Naive thymus-derived CD4-positive, alpha-beta T cell (primary cell): ENCODE measurements at regions not wholly inside any gene's neighbourhood (a gene's known extent, or its start where the extent isn't known, plus 50 kb on each side); places are given as distances from the start of the nearest gene placed in this dataset.

Source experiments
- ATAC-seq: fragments of 150-1000 bp; cut with Tn5 transposase; 2 replicates; pipeline ENCODE4 v1.10.0; 2021; ENCODE audit warnings: mild to moderate bottlenecking, moderate library complexity
- CTCF ChIA-PET: fragments of 350-600 bp; sonication (Branson Sonifier 250); formaldehyde crosslinking; loops from one replicate; lab custom pipeline; 2021; ENCODE audit warnings: antibody characterized with exemption; lab: Charles Lee
- POLR2A ChIA-PET: fragments of 350-600 bp; sonication (Branson Sonifier 250); formaldehyde crosslinking; loops from one replicate; lab custom pipeline; 2021; ENCODE audit warnings: antibody characterized with exemption, inconsistent platforms; lab: Charles Lee
- DNase-seq, 9 donors: peaks; one replicate each; pipeline versions ENCODE4 v3.0.0 to v3.0.0-alpha.2; 2020 to 2022; ENCODE audit warnings: mixed read lengths in 1 of 9
- H3K27ac ChIP-seq: one replicate; pipeline ENCODE4 v1.7.0; 2013; ENCODE audit warnings: mild to moderate bottlenecking, low read depth, low read length, moderate library complexity
- H3K27me3 ChIP-seq, 2 donors: one replicate each; pipeline ENCODE4 v1.7.0; 2013; ENCODE audit warnings: low read length in 2 of 2, mild to moderate bottlenecking in 2 of 2, moderate library complexity in 2 of 2; ENCODE audit not compliant: control insufficient read depth in 2 of 2, insufficient read depth in 2 of 2
- H3K36me3 ChIP-seq, 3 experiments: 1 replicate in 2 of 3; 2 replicates in 1 of 3; pipeline ENCODE4 v1.7.0; 2013; ENCODE audit warnings: low read length in 3 of 3, mild to moderate bottlenecking in 3 of 3, moderate library complexity in 1 of 3; ENCODE audit not compliant: insufficient read depth in 3 of 3, control insufficient read depth in 2 of 3
- H3K4me1 ChIP-seq, 2 donors: one replicate each; pipeline ENCODE4 v1.7.0; 2013; ENCODE audit warnings: low read length in 2 of 2, mild to moderate bottlenecking in 2 of 2, moderate library complexity in 1 of 2; ENCODE audit not compliant: control insufficient read depth in 2 of 2, insufficient read depth in 2 of 2
- H3K4me3 ChIP-seq: 2 replicates; pipeline ENCODE4 v1.7.0; 2013; ENCODE audit warnings: mild to moderate bottlenecking, low read length
- H3K9me3 ChIP-seq, 3 experiments: 1 replicate in 2 of 3; 2 replicates in 1 of 3; pipeline ENCODE4 v1.7.0; 2013; ENCODE audit warnings: low read length in 3 of 3; ENCODE audit not compliant: control insufficient read depth in 2 of 3
- H3K27ac Mint-ChIP-seq, 9 donors: one replicate each; pipeline ENCODE4 v1.8.0; 2020 to 2022; ENCODE audit warnings: mixed read lengths in 9 of 9, mild to moderate bottlenecking in 8 of 9, moderate library complexity in 5 of 9, inconsistent platforms in 2 of 9
- H3K27me3 Mint-ChIP-seq, 5 donors: one replicate each; pipeline ENCODE4 v1.8.0; 2021 to 2022; ENCODE audit warnings: mixed read lengths in 5 of 5, mild to moderate bottlenecking in 1 of 5
- H3K36me3 Mint-ChIP-seq, 5 donors: one replicate each; pipeline ENCODE4 v1.8.0; 2020 to 2022; ENCODE audit warnings: mixed read lengths in 5 of 5, mild to moderate bottlenecking in 3 of 5, inconsistent platforms in 1 of 5
- H3K4me1 Mint-ChIP-seq, 7 donors: one replicate each; pipeline ENCODE4 v1.8.0; 2020 to 2022; ENCODE audit warnings: mixed read lengths in 7 of 7, mild to moderate bottlenecking in 3 of 7, inconsistent platforms in 1 of 7
- H3K4me3 Mint-ChIP-seq, 10 donors: one replicate each; pipeline ENCODE4 v1.8.0; 2020 to 2022; ENCODE audit warnings: mild to moderate bottlenecking in 10 of 10, mixed read lengths in 10 of 10, moderate library complexity in 6 of 10, inconsistent platforms in 2 of 10
- H3K9me3 Mint-ChIP-seq, 11 donors: one replicate each; pipeline ENCODE4 v1.8.0; 2020 to 2022; ENCODE audit warnings: mixed read lengths in 11 of 11, mild to moderate bottlenecking in 4 of 11, inconsistent platforms in 1 of 11, moderate library complexity in 1 of 11
- intact Hi-C, 2 donors: fragments of 100-400 bp; cut with micrococcal nuclease; formaldehyde crosslinking; loops; one replicate each; pipeline ENCODE4 v1.15.1; 2023

DNA sequence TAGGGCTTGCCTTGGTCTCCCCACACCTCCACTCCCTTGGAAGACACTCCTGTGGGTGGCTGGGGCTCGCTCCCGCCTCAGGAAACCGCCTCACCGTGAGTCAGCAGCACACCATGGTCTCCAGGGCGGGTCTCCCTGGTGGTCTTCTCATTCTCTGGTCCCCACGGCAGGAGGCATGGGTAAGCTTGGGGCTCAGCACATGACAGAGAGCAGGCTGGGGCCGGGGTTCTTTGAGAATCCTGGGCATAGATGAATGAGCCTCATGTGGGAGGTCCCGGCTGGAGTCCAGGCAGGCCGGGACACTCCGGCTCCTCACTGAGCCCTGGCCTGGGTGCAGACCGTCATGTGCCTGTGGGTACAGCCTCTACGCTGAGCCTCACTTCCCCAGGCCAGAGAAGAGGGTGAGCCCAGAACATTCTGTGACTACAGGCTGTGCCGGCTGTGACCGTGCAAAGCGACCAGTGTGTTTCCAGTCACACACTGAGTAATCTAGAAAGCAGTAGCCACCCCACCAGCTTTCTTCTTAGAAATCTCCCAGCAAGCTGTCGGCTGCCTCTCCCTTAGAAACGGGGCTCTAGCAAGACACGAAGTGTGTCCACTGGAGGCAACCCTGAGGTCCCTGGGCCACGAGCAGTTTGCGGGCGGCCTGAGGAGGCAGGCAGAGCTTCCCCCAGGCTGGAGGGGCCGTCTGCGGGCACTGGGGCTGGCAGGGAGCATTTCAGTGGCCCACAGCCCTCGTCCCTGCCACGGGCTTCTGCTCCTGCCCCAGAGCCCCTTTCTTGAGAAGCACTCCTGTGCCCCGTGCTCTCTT lies 93.1 kb downstream of the RHOB start:
- H3K9me3 Mint-ChIP-seq, result no peaks in the 10 kb centered on the region
- DNase-seq (no peak), ATAC-seq (peak; percentile 8)
- H3K36me3 Mint-ChIP-seq, result no peaks in the 10 kb centered on the region
- no peak overlapping the region for H3K4me3 Mint-ChIP-seq
- Histone ChIP-seq H3K27me3 (no peaks in the 10 kb centered on the region), H3K27ac (no peak overlapping the region), H3K4me1 (no peaks in the 10 kb centered on the region), H3K4me3 (no peak overlapping the region), H3K9me3 (no peaks in the 10 kb centered on the region), H3K36me3 (no peaks in the 10 kb centered on the region)
- H3K27ac Mint-ChIP-seq, result no peak overlapping the region
- intact Hi-C loops, result no loop called here
- no peaks in the 10 kb centered on the region for H3K4me1 Mint-ChIP-seq
- H3K27me3 Mint-ChIP-seq, result peaks cover 0 to 7% (median 0%) of the 10 kb centered on the region in 5 donors
- ChIA-PET CTCF (no interaction called here), POLR2A (no interaction called here)

DNA sequence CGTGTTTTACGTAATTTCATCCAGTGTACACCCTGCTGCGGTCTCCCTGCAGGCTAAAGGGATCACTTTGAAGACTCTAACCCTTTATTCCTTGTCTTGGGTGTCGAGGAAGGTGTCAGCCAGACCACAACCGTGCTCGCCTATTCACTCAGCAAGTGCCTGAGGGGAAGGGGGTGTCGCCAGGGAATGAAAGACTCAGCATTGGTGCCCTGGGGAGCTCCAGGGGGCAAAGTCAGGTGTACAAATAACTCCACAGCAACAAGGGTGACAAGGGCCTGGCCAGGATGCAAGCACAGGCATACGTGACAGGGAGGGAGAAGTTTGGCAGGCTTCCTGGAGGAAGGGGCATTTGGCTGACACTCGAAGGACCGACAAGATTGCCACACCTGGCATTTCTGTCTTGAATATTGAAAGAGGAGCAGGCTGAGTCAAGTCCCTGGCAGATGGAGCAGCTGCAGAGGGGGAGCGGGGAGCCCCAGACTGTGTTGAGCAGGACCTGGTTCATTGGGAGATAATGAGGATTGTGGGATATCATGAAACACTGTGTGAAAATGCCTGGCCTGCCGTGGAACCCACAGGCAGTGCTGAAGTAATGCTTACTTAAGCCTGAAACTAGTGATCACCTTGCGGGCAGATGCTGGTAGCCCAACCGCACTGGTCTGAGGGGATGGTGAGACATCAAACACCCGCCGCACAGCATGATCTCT lies 93.9 kb downstream of the RHOB start:
- Mint-ChIP-seq H3K27ac (no peak overlapping the region), H3K36me3 (no peaks in the 10 kb centered on the region), H3K9me3 (no peaks in the 10 kb centered on the region), H3K27me3 (peaks cover 0 to 7% (median 0%) of the 10 kb centered on the region in 5 donors), H3K4me1 (no peaks in the 10 kb centered on the region), H3K4me3 (no peak overlapping the region)
- no peak overlapping the region for H3K4me3 ChIP-seq
- H3K27me3 ChIP-seq, result no peaks in the 10 kb centered on the region
- ATAC-seq, result no peak
- no peak overlapping the region for H3K27ac ChIP-seq
- POLR2A ChIA-PET, result no interaction called here
- no peaks in the 10 kb centered on the region for H3K9me3 ChIP-seq
- H3K4me1 ChIP-seq, result no peaks in the 10 kb centered on the region
- intact Hi-C loops, result no loop called here
- no peaks in the 10 kb centered on the region for H3K36me3 ChIP-seq
- CTCF ChIA-PET, result no interaction called here
- no peak for DNase-seq

DNA sequence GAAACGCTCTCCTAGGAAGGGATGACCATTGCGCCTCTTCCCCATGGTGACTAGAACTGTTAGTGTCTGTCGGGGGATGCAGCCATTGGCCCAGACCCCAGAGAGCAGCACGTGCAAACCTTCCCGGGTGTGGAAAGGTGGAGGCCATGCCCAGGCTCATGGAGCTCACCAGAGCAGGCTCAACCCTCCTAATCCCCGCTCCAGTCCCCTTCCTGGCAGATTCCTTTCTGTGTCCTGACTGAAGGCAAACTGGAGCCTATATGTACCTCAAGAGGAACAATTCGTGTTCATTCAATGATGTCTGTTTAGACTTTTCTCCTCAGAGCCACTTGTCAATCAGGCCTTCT lies 94.4 kb downstream of the RHOB start:
- no peaks in the 10 kb centered on the region for H3K9me3 ChIP-seq
- no peak overlapping the region for H3K27ac Mint-ChIP-seq
- no peak overlapping the region for H3K4me3 Mint-ChIP-seq
- ATAC-seq, result no peak
- H3K4me1 ChIP-seq, result no peaks in the 10 kb centered on the region
- no peaks in the 10 kb centered on the region for H3K36me3 ChIP-seq
- DNase-seq, result no peak
- H3K9me3 Mint-ChIP-seq, result no peaks in the 10 kb centered on the region
- ChIA-PET CTCF (no interaction called here), POLR2A (no interaction called here)
- H3K36me3 Mint-ChIP-seq, result no peaks in the 10 kb centered on the region
- H3K27ac ChIP-seq, result no peak overlapping the region
- no peaks in the 10 kb centered on the region for H3K4me1 Mint-ChIP-seq
- H3K4me3 ChIP-seq, result no peak overlapping the region
- H3K27me3 Mint-ChIP-seq, result peaks cover 0 to 7% (median 0%) of the 10 kb centered on the region in 5 donors
- intact Hi-C loops, result no loop called here
- H3K27me3 ChIP-seq, result no peaks in the 10 kb centered on the region

DNA sequence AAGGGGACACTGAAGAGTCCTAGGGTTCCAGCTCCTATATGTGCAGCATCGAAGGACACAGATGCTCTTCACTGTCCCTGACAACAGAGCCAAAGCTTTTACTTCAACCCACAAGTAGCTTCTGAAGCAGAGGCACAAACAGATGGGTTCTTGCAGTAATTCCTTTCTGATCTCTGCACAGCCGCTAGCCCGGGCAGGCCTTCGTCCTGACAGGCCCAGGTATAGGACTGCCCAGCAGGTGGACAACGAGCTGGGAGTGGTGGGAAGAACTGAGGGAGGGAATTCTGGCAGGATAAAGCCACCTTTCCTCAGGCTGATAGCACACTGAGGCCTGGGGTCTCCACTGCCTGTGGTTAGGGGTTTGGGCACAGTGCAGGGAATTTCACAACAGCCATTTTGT lies 94.8 kb downstream of the RHOB start:
- ATAC-seq (no peak), DNase-seq (no peak)
- H3K27ac ChIP-seq, result no peak overlapping the region
- H3K9me3 Mint-ChIP-seq, result no peaks in the 10 kb centered on the region
- H3K27me3 ChIP-seq, result no peaks in the 10 kb centered on the region
- no peaks in the 10 kb centered on the region for H3K4me1 ChIP-seq
- intact Hi-C loops, result no loop called here
- no peak overlapping the region for H3K4me3 ChIP-seq
- ChIA-PET CTCF (interaction anchor here (0.6 kb wide), 1 partner anchor 98 kb away, joined by 3 read pairs; no protein-coding TSS in a partner anchor), POLR2A (no interaction called here)
- H3K36me3 ChIP-seq, result no peaks in the 10 kb centered on the region
- no peak overlapping the region for H3K27ac Mint-ChIP-seq
- no peaks in the 10 kb centered on the region for H3K36me3 Mint-ChIP-seq
- H3K27me3 Mint-ChIP-seq, result peaks cover 0 to 7% (median 0%) of the 10 kb centered on the region in 5 donors
- no peak overlapping the region for H3K4me3 Mint-ChIP-seq
- H3K9me3 ChIP-seq, result no peaks in the 10 kb centered on the region
- no peaks in the 10 kb centered on the region for H3K4me1 Mint-ChIP-seq

DNA sequence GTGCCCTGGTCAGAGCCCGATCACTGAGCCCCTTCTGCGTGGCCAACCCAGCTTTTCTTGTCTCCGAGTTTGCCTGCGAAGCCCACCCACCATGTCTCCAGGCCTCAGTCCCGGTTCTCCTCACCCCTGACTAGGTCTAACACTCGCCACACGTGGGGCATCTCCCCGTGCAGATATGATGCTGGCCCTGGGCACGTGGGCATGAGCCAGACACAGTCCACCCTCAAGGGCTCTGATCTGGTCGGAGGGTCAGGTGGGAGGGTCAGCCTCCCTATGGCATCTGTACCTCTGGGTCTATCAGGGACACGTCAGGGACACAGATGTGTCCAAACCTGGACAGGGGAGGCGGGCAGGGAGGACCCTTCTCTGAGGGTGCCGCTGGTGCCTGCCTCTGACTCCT lies 95.4 kb downstream of the RHOB start:
- Histone ChIP-seq H3K27me3 (no peaks in the 10 kb centered on the region), H3K4me1 (no peaks in the 10 kb centered on the region), H3K36me3 (no peaks in the 10 kb centered on the region), H3K27ac (no peak overlapping the region), H3K4me3 (no peak overlapping the region), H3K9me3 (no peaks in the 10 kb centered on the region)
- ChIA-PET POLR2A (no interaction called here), CTCF (interaction anchor here (0.6 kb wide), 1 partner anchor 98 kb away, joined by 3 read pairs; no protein-coding TSS in a partner anchor)
- no peaks in the 10 kb centered on the region for H3K4me1 Mint-ChIP-seq
- H3K27ac Mint-ChIP-seq, result no peak overlapping the region
- no peak overlapping the region for H3K4me3 Mint-ChIP-seq
- H3K9me3 Mint-ChIP-seq, result no peaks in the 10 kb centered on the region
- H3K27me3 Mint-ChIP-seq, result peaks cover 0 to 7% (median 0%) of the 10 kb centered on the region in 5 donors
- DNase-seq (no peak), ATAC-seq (peak; percentile 21)
- intact Hi-C loops, result no loop called here
- H3K36me3 Mint-ChIP-seq, result no peaks in the 10 kb centered on the region

DNA sequence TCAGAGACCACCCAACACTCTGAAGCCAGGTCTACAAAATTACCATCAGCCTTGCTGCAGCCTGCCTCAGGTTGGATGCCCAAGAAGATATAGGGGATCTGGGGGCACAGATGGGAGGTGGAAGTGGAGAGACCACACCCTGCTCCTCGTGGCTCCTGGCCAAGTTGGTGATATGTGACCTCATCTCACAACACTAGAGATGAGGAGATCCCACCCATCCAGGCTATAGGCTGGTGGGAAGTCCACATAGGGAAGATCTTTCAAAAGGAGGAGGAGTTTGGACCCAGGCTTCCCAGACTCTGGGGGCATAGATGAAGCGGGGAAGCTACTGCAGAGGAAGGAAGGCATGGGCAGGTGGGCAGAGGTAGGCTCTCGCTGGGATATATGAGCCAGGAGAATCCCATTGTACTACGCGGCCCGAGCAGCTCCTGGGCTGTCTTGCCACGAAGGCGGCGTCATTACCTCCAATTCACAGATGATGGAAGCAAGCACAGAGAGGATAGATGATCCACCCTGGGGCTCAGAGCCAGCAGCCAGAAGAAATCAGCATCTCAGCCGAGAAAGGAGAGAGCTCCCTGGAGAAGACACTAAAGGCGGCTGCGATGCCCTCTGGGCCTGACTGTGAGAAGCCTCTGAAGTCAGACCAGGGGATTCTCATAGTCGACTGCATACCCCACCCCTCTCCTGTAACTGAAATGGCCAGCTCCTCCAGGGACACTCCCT lies 96.0 kb downstream of the RHOB start:
- DNase-seq (no peak), ATAC-seq (no peak)
- Histone ChIP-seq H3K27ac (no peak overlapping the region), H3K4me1 (no peaks in the 10 kb centered on the region), H3K36me3 (no peaks in the 10 kb centered on the region), H3K4me3 (no peak overlapping the region), H3K9me3 (no peaks in the 10 kb centered on the region), H3K27me3 (no peaks in the 10 kb centered on the region)
- POLR2A ChIA-PET, result no interaction called here
- CTCF ChIA-PET, result no interaction called here
- intact Hi-C loops, result no loop called here
- Mint-ChIP-seq H3K36me3 (no peaks in the 10 kb centered on the region), H3K4me3 (no peak overlapping the region), H3K9me3 (no peaks in the 10 kb centered on the region), H3K27me3 (peaks cover 0 to 9% (median 0%) of the 10 kb centered on the region in 5 donors), H3K4me1 (no peaks in the 10 kb centered on the region), H3K27ac (no peak overlapping the region)
